Superior temporal gyrus (tissue), 1 donor: ENCODE measurements at regions not wholly inside any gene's neighbourhood (a gene's known extent, or its start where the extent isn't known, plus 50 kb on each side); places are given as distances from the start of the nearest gene placed in this dataset.
"Not testable (repeated sequence)": the region's sequence is repeated elsewhere in the genome, so short reads cannot be mapped to it uniquely, and the experiment has no call there.

Experiments
- DNase-seq: peaks from one replicate; pipeline ENCODE4 v3.0.0-alpha.2; 2016; ENCODE audit errors: extremely low spot score

GRCh38 chr6:80637312-80637711, 530.8 kb downstream of the BCKDHB start:
- DNase-seq: no peak

GRCh38 chr6:80636689-80637088, 530.2 kb downstream of the BCKDHB start:
- DNase-seq: no peak

GRCh38 chr6:80633412-80633811, 526.9 kb downstream of the BCKDHB start:
- DNase-seq: no peak

GRCh38 chr6:80625405-80625804, 518.9 kb downstream of the BCKDHB start:
- no peak for DNase-seq

GRCh38 chr6:80623066-80623815, 516.8 kb downstream of the BCKDHB start:
- no peak for DNase-seq

GRCh38 chr6:80622641-80623040, 516.2 kb downstream of the BCKDHB start:
- DNase-seq: no peak

GRCh38 chr6:80618953-80619352, 512.5 kb downstream of the BCKDHB start:
- no peak for DNase-seq

- DNase-seq: no peak
These were observed 504.4 kb downstream of the BCKDHB start for GRCh38 chr6:80610846-80611245.

- no peak for DNase-seq
These were observed 502.4 kb downstream of the BCKDHB start for GRCh38 chr6:80608881-80609280.

- DNase-seq: no peak
These were observed 501.4 kb downstream of the BCKDHB start for GRCh38 chr6:80607811-80608391.

- DNase-seq: peak; percentile 72
These were observed 498.9 kb downstream of the BCKDHB start for GRCh38 chr6:80605165-80605989.

- no peak for DNase-seq
These were observed 497.2 kb downstream of the BCKDHB start for GRCh38 chr6:80603679-80604078.

- no peak for DNase-seq
These were observed 488.0 kb downstream of the BCKDHB start for GRCh38 chr6:80594461-80594860.

- DNase-seq: no peak
These were observed 486.0 kb downstream of the BCKDHB start for GRCh38 chr6:80592436-80592835.

GRCh38 chr6:80586242-80586641, 479.8 kb downstream of the BCKDHB start:
- DNase-seq: no peak

- DNase-seq: no peak
These were observed 473.0 kb downstream of the BCKDHB start for GRCh38 chr6:80579391-80580023.

GRCh38 chr6:80573320-80573719, 466.8 kb downstream of the BCKDHB start:
- not testable (repeated sequence) for DNase-seq

- no peak for DNase-seq
These were observed 459.9 kb downstream of the BCKDHB start for GRCh38 chr6:80566361-80566760.

- no peak for DNase-seq
These were observed 446.7 kb downstream of the BCKDHB start for GRCh38 chr6:80553071-80553740.

- DNase-seq: no peak
These were observed 444.3 kb downstream of the BCKDHB start for GRCh38 chr6:80550748-80551147.

GRCh38 chr6:80550281-80550680, 443.8 kb downstream of the BCKDHB start:
- DNase-seq: no peak

GRCh38 chr6:80548532-80548931, 442.1 kb downstream of the BCKDHB start:
- no peak for DNase-seq
